Vagina (tissue), 2 donors: ENCODE measurements at regions not wholly inside any gene's neighbourhood (a gene's known extent, or its start where the extent isn't known, plus 50 kb on each side); places are given as distances from the start of the nearest gene placed in this dataset.

ENCODE experiments used
- CTCF ChIP-seq, 3 experiments: fragments of 450-650 bp in 2 of 3; fragments of 200-600 bp in 1 of 3; sonication (generic) in 1 of 3; IDR thresholded peaks; one replicate each; pipeline ENCODE4 v1.5.1; 2017 to 2019; ENCODE audit warnings: antibody characterized with exemption in 3 of 3, mild to moderate bottlenecking in 2 of 3, moderate library complexity in 2 of 3
- POLR2A ChIP-seq, 2 donors: fragments of 450-650 bp; IDR thresholded peaks; one replicate each; pipeline ENCODE4 v1.6.1; 2017; ENCODE audit warnings: antibody characterized with exemption in 2 of 2, mild to moderate bottlenecking in 2 of 2, moderate library complexity in 2 of 2
- POLR2AphosphoS5 ChIP-seq, 2 donors: sonication (generic); formaldehyde crosslinking; IDR thresholded peaks; one replicate each; pipeline ENCODE4 v1.9.0; 2017; ENCODE audit warnings: antibody characterized with exemption in 2 of 2, mild to moderate bottlenecking in 2 of 2, low read depth in 1 of 2; ENCODE audit not compliant: insufficient read depth in 1 of 2

- no peak for TF ChIP-seq CTCF (IDR thresholded peaks at IDR 0.05)
- no peak for TF ChIP-seq POLR2AphosphoS5 (IDR thresholded peaks at IDR 0.05; ENCODE audit: insufficient read depth in 1 of 2, low read depth in 1 of 2)
- TF ChIP-seq POLR2A (IDR thresholded peaks at IDR 0.05), result no peak
These were observed 202.2 kb downstream of the IPMK start for GRCh38 chr10:58065529-58065815.
